HG03558 (cell line): ENCODE measurements at regions not wholly inside any gene's neighbourhood (a gene's known extent, or its start where the extent isn't known, plus 50 kb on each side); places are given as distances from the start of the nearest gene placed in this dataset.

Experiments
- ATAC-seq: cut with Tn5 transposase; IDR thresholded peaks from one replicate; pipeline ENCODE4 v1.9.1; 2021; ENCODE audit warnings: moderate number of reproducible peaks; ENCODE audit not compliant: unreplicated experiment; ENCODE audit errors: extremely low read depth

GRCh38 chr7:69149804-69150782, 448.2 kb upstream of the AUTS2 start:
- ATAC-seq = no peak

DNA sequence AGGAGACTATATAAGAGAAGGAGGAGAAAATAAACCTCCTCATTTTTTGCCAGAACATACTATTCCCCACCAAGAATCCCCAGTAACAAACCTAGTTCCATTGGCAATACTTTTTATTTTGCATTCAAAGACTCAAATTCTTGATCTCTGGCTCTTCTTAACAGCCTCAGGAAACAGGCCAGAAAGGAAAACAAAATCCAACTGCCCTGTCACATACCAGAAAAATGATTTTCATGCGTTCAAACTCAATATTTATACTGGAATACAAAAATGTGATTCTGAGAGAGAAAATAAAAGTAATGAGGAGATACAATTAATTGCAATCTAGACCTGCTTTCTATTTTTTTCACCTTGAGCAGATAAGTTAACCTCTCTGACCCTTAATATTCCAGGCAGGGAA, 435.9 kb upstream of the AUTS2 start:
- no peak for ATAC-seq

DNA sequence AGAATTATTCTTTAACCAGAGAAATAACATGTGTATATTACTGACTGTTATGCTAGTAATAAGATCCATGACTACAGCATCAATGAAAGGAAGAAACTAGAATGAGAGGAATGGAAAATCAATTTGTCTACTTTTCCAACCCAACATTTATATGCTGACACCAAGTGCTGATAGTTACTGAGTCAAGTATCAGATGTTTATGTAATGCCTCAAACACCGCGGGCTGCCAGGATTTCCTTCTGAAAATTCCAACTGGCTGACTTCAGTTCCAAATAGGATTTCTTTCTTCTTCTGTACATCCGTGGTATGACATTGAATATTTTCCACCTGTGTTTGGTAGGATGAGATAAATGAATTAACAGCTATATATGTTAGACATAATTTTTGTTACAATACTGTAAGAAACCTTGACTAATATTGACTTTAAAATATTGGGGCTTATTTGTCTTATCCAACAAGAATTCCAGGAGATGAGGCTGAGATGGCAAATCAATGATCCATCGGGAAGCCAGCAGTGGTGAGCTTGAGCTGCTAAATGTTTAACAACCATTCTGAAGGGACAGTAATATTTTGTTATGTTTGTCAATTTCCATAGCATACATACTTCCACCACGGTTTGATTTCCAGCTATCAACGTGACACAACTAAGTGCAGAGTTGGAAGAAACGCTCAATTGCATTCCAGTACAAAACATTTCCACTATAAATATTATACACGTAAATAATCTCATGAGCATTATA, 435.2 kb upstream of the AUTS2 start:
- ATAC-seq = no peak

DNA sequence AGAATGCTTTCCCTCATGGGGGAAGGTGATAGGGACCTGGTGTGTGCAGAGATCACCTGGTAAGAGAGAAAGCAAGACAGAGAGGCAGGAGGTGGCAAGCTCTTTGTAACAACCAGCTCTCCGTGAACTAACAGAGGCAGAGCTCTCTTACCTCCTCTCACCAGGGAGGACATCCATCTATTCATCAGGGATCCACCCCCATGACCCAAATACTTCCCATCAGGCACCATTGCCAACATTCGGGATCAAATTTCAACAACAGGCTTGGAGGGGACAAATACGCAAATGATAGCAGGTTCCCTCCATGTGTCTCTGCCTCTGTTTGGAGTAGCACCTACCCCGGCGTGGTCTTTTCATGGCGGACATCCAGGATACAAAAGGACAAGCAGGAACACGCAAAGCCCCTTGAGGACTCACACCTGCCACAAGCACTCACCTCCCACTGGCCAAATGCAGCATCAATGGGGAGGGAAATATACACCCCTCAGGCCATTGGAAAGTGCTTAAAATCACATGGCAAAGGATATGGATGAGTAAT, 431.2 kb upstream of the AUTS2 start:
- ATAC-seq = no peak

GRCh38 chr7:69169386-69169785, 428.9 kb upstream of the AUTS2 start:
- no peak for ATAC-seq

DNA sequence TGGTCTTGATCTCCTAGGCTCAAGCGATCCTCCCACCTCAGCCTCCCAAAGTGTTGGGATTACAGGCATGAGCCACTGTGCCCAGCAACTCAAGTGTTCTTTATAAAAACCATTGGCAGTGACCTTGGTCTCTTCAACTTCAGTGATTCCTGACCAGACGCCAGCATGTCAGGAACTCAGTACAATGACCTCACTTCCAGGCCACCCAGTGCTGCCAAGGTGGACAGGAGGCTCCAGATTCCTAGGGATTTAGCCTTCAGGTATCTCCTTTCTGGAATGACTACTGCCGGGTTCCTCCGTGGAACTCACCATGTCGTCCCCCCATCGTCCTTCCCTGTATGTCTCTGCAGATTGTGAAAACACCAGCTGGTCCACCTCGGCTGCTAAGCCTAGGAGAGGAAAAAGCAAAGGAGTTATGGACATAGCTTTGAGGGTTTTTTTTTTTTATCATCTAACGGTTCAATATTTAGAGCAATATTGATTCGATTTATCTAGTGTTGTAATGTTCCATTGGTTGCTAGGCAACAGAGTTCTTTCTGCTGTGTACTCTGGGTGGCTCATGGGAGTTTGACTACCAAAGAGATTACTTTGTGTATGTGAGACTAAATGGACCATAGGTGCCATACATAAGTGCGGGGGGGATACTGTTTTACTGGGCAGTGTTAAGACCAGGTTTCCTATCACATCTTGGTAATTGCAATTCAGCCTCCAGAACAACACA, 425.8 kb upstream of the AUTS2 start:
- ATAC-seq = no peak

DNA sequence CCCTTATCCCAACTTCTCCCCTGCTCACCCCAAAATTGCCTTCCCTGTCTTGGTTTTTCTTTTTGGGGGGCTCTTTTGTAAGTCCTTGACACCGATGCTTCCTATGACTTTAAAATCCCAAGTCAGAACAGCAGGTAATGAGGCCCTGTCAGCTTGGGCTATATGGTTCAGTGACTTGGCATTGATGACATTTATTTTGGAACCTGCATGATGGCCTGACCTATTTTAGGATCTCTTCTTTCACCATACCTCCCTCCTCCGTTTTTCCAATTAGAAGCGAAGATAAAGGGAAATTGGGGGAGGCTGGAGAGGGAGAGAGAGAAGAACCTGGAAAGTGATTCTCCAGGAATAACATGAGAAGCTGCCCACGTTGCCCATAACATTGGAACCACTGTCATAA, 424.9 kb upstream of the AUTS2 start:
- no peak for ATAC-seq

DNA sequence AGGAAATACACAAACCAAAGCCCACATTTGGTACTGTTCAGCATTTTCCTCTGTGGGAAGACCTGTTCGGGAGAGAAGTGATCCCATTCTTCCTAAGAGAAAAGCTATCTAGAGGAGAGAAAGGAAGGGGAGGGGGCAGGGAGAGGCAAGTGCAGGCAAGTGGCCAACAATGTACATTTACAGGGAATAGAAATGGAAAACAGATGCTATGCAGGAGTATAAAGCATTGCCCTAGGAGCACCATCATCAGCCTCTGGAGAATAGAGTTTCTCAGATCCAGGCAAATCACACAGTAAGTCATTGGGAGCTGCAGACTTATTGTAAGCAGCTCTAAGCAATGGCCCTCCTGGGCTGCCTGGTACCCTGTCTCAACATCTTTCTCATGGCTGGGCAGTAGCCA, 424.4 kb upstream of the AUTS2 start:
- ATAC-seq = no peak

DNA sequence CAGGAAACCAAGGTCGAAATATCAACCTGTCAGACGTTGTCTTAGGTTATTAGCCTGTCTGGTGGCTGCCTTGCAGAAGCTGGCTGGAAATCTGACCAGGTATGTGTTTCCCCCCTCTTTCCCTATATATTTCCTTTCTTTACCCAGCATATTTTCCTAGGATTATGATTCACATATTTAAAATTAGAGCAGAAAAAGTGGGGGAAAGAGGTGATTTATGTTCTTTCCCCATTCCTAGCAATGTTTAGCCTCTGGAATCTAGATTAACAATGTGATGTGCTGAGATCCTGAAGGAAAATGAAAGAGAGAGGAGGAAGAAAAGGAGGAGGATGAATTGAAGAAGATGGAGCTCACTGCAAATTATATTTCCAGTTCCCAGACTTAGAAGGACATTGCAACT, 421.4 kb upstream of the AUTS2 start:
- ATAC-seq = no peak

GRCh38 chr7:69177461-69177861, 420.8 kb upstream of the AUTS2 start:
- no peak for ATAC-seq

GRCh38 chr7:69177941-69178494, 420.3 kb upstream of the AUTS2 start:
- ATAC-seq = no peak

GRCh38 chr7:69180662-69181061, 417.6 kb upstream of the AUTS2 start:
- no peak for ATAC-seq

DNA sequence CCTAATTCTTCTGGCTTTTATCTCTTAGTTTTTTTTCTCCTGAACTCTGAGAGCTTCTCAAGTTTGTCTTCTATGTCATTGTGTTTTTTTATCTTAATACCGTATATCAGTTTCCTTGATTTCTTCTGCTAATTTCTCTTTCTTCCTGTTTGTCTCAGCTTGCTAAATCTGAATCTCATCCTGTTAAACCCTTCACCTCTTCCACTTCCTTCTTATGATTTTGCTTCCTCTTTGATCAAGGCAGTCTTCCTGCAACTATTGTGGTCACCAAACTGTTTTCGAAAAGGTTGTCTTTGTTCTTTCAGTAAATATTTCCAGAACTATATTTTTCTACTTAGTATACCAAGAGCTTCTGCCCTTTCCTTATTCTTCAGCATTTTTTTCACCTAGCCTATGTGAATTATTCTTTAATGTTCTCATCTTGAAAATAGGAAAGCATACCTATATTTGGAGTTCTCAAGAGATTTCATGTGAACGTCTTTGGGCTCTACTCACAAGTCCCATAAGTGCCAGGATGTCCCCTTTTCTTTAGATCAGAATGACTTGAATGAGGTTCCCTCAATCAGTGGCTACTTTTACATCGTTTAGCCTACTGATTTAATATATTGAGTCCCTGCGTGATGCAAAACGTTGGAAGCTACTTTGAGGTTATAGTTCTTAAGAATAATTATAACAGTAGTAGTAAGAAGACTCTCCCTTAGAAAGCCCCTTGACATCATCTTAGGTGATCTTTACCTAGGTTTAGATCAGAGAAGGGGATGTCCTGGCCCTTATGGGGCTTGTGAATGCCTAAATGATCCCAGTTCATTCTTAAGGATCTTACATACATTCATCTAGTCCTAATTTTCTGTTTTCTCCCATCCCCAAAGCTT, 415.4 kb upstream of the AUTS2 start:
- ATAC-seq = no peak

GRCh38 chr7:69184339-69184738, 413.9 kb upstream of the AUTS2 start:
- no peak for ATAC-seq

- no peak for ATAC-seq
These were observed 413.1 kb upstream of the AUTS2 start for GRCh38 chr7:69185170-69185569.

DNA sequence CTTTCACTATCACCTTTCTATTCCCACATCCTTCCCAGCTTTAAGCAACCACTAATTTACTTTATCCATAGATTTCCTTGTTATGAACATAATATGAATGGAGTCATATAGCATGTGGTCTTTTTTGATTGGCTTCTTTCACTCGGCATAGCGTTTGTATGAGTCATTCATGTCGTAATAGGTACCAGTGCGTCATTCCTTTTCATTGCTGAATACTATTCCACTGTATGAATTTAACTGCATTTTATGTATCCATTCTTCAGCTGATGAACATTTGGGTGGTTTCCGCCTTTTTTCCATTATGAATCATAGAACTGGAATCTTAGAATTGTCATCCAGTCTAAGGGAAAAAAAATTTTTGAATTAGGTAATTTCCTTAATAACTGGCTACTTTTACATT, 411.3 kb upstream of the AUTS2 start:
- ATAC-seq = no peak

DNA sequence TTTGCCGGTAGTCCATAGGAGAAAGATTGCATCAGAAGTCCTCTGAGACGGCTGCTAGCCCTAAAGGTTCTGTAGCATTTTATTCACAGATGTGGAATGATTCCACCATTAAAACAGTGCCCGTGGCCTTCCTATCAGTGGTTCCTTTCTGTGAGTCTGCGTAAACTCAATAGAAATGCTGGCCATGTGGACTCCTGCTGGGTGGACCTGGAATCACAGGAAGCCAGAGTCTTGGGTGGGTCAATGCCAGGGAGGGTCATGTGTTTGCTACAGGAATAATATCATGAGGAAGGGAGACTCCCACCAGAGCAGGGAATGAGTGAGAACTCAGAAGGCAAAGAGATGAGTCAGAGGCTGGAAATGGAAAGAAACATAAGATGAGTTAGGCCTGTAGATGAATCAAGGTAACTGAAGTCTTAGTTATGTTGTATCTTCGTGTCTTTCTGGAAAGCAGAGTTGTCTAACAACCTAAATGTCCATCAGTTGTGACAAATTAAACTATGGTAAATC, 410.4 kb upstream of the AUTS2 start:
- no peak for ATAC-seq

GRCh38 chr7:69189406-69189805, 408.9 kb upstream of the AUTS2 start:
- no peak for ATAC-seq

DNA sequence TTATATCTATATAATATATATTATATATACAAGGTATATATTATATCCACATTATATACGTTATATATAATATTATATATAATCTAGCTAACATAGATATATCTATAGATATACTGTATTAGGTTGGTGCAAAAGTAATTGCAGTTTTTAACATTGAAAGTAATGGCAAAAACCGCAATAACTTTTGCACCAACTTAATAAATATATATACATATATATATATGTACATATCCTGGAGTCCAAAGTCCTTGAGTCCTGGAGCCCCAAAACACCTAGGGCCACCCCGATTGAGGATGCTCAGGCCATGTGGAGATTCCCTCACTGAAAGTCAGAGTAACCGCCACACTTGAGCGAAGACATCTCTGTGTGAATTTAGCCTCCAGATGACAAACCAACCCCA, 408.2 kb upstream of the AUTS2 start:
- no peak for ATAC-seq
